ENCODE measurements at regions not wholly inside any gene's neighbourhood (a gene's known extent, or its start where the extent isn't known, plus 50 kb on each side); places are given as distances from the start of the nearest gene placed in this dataset.
"Not testable (repeated sequence)": the region's sequence is repeated elsewhere in the genome, so short reads cannot be mapped to it uniquely, and the experiment has no call there.

DNA sequence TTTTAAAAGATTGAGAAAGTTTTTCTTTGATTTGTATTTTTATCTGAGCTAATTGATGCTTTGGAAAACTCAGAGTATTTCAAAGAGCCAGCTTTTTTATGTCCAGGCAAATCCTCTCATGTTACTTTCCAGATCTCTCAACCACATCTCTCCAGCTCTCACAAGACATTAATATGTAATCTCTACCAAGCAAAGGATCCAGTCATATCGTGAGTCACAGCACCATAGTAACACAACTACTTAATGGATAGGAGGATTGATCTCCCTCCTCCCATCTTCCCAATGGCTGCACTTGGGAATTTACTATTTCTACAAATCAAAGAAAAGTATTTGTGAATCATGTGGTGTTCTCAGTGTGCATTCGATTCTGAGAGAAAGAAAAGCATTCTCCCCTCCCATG, 63.3 kb downstream of the POU4F1 start:
- no peak for DNase-seq (ENCODE audit: low read depth)

DNA sequence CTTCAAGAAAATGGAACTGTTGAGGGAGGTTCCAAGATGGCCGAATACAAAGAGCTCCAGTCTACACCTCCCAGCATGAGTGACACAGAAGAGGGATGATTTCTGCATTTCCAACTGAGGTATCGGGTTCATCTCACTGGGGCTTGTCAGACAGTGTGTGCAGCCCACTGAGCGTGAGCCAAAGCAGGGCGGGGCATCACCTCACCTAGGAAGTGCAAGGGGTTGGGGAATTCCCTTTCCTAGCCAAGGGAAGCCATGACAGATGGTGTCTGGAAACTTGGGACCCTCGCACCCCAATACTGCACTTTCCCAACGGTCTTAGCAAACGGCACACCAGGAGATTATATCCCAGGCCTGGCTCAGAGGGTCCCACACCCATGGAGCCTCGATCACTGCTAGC, 77.3 kb downstream of the POU4F1 start:
- DNase-seq (ENCODE audit: low read depth), result not testable (repeated sequence)

DNA sequence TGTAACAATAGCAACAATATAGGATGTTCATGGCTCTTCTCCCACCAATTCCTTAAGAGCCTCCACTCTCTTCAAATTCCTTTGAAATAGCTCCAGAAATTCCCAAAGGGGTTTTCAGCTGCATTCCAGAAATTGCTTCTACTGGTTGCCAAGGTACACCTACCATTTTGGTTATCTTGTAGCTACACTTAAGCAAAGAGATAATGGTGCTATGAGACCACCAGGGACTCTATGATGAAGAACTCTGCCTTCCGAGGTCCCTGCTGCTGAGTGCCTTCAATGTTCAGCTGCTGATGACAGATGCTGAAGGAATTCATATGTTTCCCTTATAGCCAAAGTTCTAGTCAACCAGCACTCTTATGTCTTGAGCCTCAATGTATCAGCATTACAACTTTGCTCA, 78.4 kb downstream of the POU4F1 start:
- no peak for DNase-seq (ENCODE audit: low read depth)

DNA sequence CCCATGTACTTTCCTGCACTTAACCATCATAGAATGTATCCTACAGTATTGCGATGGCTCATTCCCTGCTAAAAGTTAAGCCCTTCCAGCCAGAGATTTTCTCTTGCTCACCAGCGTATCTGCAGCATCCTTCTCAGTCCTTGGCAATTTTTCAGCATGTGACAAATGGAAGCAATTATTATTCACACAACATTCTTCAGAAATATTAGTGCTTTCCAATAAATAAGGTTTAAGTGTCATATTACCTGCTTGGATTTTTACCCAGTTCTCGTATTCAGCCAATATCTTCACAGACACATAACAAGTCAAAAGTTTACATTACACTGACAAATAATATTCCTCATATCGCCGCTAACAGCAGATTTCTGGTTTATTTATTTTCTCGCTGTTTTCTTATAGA, 82.3 kb downstream of the POU4F1 start:
- DNase-seq (ENCODE audit: low read depth), result no peak

DNA sequence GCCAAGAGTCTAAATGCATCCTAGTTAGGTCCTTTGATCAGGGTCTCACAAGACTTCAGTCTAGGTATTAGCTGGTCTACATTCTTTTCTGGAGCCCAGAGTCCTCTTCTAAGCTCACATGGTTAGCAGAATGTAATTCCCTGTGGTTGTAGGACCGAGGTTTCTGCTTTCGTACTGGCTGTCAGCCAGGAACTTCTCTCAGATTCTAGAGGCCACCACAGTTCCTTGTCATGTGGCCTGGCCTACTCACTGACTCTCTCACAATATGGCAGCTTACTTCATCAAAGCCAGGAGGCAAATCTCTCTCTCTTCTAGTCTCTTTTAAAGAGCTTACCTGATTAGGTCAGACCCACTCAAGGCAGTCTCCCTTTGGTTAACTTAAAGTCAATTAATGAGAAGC, 82.9 kb downstream of the POU4F1 start:
- no peak for DNase-seq (ENCODE audit: low read depth)

DNA sequence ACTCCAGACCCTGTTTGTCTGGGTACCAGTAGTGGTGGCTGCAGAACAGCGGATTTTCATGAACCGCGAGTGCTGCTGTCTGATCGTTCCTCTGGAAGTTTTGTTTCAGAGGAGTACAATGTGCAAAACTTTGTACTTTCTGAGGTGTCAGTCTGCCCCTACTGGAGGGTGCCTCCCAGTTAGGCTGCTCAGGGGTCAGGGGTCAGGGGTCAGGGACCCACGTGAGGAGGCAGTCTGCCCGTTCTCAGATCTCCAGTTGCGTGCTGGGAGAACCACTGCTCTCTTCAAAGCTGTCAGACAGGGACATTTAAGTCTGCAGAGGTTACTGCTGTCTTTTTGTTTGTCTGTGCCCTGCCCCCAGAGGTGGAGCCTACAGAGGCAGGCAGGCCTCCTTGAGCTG, 84.9 kb downstream of the POU4F1 start:
- DNase-seq (ENCODE audit: low read depth), result not testable (repeated sequence)

DNA sequence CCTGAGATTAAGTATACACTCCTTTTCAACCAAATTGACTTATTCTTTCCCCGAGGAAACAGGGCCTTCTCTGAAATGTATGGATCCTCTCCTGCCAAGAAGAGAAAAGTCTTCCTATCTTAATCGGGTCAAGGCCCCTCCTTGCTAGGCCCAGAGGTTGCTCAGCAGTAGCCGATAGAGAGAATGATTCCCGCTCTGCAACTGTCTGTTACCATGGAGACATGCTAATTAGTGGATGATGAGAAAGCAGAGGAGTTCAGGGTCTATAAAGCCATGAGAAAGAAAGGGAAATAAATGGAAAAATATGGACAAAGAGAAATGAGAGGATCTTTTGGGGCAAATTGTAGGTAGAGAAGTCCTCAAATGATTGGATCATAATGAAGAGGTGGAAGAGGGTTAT, 103.5 kb downstream of the POU4F1 start:
- no peak for DNase-seq (ENCODE audit: low read depth)

DNA sequence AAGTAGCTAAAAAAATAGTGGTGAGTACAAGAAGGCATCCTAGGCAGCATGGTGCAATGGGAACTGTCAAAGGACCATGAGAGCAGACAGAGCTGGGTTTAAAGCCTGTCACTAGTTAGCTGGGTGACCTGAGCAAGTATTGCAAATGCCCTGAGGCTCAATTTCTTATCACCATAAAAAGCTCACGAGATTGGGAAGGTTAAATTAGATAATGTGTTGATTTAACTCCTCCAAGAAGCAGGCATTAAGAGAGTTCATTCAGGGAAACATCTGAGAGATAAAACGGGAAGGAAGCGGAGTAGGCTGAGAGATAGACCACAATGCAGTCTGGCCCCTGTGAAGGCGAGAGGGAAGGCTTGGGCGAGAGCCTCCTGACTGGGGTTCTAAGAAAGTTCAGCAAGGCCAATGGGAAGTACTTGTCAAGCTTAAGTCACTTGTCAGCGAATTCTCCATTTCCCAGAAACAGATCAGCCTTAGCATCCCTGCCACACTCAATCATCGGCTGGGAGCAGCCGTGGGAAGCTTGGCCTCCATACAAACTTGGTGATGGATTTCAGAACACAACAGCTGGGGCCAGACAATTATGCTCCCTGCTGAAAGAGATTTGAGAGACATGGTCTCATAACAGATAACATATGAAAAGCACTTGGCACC, 105.5 kb downstream of the POU4F1 start:
- DNase-seq (ENCODE audit: low read depth), result no peak

DNA sequence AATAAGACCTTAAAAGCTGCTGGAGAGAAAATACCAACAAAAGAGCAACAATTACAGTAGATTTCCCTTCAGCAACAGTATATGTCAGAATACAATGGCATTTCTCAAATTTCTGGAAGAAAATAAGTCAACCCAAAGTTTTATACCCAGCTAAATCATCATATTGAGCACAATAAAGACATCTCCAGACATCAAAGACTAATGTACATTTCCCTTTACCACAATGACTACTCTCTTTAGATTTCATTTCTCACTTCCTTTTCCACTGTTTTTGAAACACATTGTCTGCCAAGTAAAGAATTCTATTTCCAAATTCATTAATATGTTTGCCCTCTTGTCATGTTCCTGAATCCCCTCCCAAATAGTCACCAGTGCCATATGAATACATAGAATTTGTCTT, 111.4 kb downstream of the POU4F1 start:
- no peak for DNase-seq (ENCODE audit: low read depth)

DNA sequence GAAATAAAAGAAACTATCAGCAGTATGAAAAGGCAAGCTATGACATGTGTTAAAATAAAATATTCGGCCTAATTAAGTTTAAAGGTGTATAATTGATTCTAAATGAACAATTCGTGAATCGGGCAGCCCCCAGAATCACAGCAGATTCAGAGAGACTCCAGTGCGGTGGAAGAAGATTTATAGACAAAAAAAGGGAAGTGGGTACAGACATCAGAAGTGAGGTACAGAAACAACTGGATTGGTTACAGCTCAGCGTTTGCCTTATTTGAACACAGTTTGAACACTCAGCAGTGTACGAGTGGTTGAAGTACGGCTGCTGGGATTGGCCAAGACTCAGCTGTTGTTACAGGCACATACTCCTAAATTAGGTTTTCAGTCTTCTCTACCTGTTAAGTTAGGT, 113.1 kb downstream of the POU4F1 start:
- DNase-seq (ENCODE audit: low read depth), result not testable (repeated sequence)

DNA sequence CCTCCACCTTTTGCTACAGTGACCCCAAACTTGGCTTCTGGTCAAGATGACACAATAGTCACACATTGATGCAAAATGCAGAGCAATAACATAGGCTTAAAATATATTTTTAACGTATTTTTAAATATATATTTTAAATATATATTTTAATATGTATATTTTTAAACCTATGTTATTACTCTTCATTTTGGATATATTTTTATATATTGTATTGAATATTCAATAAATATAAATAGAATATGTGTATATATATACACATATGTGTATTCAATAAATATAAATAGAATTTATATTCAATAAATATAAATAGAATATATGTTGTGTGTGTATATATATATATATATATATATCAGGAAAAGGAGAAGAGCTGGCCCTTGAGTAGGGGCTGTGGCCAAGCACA, 115.6 kb downstream of the POU4F1 start:
- no peak for DNase-seq (ENCODE audit: low read depth)

DNA sequence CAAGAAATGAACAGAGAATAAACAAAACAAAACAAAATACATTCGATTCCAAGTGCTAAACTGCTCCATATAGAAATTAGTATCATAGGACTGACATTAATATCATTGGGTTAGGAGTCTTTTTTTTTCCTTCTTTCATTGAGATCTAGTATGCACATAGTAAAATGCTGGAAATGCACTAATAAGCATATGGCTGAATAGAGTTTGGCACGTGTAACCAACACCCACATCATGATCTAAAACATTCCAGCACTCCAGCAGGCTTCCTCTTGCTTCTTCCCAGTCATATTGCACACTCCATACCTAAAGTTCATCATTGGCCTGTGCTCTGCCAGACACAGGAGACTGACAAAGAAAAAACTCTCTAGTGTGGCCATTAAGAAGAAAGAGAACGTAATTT, 117.5 kb downstream of the POU4F1 start:
- no peak for DNase-seq (ENCODE audit: low read depth)

DNA sequence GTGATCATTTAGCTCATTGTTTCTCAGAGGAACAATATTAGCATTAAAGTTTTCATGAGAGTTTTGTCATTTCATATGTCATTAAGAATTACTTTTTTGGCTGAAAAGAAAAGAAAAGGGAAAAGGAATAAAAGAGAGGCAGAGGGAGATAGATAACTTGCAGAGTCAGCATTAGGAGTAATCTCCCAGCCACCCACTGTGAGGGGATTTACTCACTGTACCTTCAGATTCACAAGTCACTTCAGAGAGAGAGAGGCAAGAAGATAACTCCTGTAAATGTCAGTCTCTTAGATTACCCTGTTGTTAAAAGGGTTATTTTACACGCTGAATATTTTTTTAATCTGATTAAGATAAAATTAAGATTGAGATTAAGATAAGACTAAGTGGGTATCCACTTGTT, 125.2 kb downstream of the POU4F1 start:
- DNase-seq (ENCODE audit: low read depth), result no peak

DNA sequence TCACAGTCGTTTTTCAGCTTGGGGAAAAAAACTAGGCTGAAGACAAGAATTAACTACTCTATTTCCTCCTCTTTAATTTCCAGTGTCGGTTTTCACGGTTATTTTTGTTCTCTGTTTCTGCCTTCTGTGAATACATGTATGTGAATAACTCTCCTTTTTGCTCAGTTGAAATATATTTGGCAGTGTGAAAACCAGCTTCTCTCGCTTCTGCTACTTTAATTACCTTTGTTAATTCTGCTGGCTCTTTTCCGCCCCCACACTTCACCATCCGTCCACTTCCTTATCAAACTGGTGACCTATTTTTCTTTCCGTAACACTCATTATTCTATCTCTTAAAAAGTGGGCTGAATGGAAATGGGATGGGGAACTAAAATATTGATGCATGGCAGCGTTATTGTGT, 126.4 kb downstream of the POU4F1 start:
- no peak for DNase-seq (ENCODE audit: low read depth)

DNA sequence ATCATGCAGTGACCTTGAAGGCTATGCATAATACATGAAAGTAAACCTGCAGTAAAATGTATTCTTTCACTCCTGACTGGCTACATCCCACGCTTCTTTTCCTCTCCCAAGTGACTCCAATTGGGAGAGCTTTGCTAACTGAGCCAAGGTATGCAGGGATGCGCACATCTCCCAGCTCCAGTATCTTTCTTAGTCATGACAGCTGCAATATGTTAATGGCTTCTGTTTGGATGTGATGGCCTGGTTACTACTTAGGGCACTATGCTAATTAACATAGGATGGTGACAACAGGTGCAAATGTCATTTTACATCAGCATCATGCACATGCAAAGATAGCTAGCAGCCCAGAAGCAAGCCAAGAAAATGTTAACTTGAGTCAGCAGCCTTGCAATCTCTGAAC, 134.7 kb downstream of the POU4F1 start:
- no peak for DNase-seq (ENCODE audit: low read depth)

DNA sequence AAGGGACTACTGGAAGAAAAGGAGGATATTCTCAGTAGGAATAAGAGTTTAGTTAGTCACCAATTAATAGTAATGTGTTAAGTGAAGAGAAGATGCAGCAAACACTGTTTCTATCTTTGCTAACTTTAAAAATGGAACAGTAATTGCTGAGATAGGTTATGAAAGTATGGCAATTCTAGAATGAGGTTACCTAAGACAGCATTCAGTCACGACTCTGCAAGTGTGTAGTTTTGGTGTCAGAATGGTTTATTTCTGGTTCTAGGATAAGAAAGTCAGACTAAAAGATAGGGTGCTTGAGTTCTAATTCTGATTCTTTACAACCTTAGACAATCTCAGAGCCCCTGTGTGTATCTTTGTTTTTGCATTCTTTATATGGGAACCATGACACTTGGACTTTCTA, 138.1 kb downstream of the POU4F1 start:
- DNase-seq (ENCODE audit: low read depth), result no peak

DNA sequence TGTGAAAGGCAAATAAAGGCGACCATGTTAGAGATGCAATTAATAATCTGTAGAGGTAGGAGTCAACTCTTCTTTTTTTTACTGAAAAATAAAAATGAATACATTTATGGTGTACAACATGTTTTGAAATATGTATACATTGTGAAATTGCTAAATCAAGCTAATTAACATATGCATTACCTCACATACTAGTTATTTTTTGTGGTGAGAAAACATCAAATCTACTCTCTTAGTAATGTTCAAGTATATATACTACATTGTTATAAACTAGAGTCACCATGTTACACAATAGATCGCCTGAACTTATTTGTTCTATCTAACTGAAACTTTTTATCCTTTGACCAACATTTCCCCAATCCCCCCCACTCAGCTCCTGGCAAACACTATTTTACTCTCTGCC, 143.2 kb downstream of the POU4F1 start:
- DNase-seq (ENCODE audit: low read depth), result no peak

DNA sequence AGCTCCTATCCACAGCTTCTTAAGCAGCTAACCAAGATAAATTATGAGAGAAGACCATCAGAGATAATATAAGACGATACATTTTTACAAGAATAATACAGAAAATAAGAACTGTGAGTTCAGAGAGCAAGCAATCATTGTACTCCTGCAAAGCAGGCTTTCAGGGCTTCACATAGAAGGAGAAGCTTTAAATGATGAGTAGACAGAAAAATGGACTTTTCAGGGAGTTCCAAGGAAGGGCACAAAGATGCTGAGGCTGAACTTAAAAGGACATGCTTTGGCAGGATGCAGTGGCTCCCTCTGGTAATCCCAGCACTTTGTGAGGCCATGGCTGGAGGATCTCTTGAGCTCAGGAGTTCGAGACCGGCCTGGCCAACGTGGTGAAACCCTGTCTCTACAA, 159.5 kb downstream of the POU4F1 start:
- no peak for DNase-seq (ENCODE audit: low read depth)

DNA sequence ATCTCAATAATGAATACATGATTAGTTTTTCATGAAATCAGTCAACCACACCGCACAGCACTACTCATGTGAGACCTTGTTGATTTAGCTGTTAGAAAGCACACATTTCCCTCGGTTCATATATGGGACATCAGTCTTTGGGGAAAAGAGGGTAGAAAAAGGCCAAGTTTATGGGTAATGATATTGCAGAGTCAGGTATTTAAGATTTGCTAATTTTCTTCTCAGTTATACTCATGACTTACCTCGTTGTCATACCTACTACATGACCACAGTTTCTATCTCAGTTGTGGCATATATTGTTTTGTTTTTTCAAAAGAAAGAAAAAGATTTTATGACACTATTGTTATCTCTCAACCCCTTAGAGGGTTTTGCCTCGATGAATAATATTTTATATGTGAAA, 165.6 kb downstream of the POU4F1 start:
- DNase-seq (ENCODE audit: low read depth), result no peak

DNA sequence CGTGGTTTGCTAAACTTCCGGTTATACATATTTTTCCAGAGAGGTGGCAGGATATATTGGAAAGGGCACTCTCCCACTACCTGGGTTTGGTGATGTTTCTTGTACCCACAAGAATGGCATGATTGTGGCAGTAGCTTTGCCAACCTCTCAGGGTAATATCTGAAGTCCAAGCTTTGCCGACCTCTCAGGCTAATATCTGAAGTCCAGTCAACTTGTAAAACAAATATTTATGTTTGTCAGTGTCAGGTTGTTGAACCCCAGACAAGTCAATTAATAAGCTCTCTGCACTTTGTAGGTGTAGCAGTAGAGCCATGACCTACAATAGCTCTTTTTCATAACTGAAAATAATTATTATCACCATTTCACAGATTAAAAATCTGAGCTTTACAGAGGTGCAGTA, 167.0 kb downstream of the POU4F1 start:
- DNase-seq (ENCODE audit: low read depth), result no peak

DNA sequence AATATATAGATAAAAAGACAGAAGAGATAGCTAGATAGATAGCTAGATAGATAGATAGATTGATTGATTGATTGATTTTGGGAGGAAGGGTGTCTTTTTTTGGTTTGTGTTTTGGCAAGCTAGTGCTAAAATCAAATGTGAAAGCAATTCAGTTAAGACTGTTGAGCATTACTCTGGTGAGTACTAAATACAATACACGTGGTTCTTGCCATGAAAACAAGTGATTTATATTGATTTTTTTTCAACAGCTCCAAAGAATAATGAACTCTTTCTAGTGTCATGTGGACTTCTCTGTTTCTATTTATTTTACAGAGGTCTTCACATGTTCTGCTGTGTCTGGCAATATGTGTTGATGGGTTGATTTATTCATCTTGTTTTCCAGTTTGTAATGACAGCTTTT, 172.0 kb downstream of the POU4F1 start:
- no peak for DNase-seq (ENCODE audit: low read depth)

DNA sequence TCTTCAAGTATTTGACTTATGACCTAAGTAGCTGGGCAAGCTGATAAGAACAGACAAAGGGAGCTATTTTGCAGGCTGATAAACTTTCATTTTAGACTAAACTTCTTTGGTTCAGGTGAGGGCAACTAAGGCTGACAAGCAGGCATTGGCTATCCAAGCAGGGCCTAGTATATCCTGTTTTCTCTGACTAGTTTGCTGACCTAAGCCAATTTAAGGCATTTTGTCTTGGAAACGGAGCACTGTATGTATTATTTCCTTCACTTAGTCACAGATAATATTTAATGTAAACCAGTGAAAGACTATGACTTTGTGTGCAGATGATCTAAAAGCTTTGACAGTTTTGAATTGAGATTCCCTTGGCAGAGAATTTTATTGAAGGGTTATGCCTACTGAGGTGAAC, 172.5 kb downstream of the POU4F1 start:
- no peak for DNase-seq (ENCODE audit: low read depth)

DNA sequence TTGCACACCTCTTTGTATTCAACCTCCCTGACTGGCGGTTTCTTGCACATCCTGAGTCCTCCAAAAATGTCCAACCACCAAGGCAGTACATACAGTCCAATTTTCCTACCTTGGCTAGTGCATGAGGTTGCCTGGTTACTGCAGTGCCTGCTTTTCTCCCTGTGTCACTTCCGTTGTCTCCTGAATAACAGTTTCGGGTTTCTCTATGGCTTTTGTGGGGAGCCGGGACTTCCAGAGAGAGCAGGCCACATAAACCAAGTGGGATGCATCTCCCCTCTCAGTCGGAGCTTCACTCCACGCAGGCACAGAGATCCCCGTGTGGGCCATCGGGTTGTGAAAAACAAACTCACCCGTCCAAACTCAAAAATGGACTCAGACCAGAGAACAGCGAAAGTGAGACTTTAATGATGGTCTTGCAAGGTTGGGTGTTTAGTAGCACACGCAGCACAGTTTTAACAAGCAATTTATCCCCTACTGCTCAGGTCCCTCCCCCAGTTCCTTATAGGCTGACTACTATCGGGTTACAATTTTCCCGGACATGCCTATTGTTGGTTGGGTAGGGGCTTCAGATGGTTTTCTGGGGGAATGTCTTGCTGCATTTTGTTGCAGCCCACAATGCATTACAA, 173.1 kb downstream of the POU4F1 start:
- DNase-seq (ENCODE audit: low read depth), result no peak

DNA sequence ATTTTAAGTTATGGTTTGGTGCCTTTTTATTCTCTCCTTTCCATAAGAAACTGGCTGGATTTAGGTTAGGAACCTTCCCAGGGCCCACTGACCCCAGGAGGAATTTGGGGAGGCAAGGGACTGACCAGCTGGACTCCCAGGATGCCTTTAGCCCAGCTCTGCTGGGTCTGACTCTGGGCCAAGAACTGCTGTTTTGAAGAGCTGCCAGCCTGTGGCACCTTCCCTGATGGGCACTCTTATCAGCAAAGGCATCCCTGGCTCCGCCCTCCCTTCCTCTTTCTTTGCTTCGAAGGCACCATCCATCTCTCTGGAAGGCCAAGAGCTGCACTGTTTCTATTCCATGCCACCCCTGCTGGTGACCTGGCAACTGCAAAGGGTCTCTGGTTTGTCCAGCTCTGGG, 174.7 kb downstream of the POU4F1 start:
- no peak for DNase-seq (ENCODE audit: low read depth)
